AG04450 (cell line): ENCODE measurements at regions not wholly inside any gene's neighbourhood (a gene's known extent, or its start where the extent isn't known, plus 50 kb on each side); places are given as distances from the start of the nearest gene placed in this dataset.

Experiments
- CTCF ChIA-PET: fragments of 300-600, 350-600 bp; formaldehyde crosslinking; extraction: SDS; loops from one replicate; lab custom pipeline; 2022; ENCODE audit warnings: antibody characterized with exemption, inconsistent platforms; lab: Charles Lee
- POLR2A ChIA-PET: fragments of 350-600 bp; formaldehyde crosslinking; extraction: SDS; loops from one replicate; lab custom pipeline; 2021; ENCODE audit warnings: antibody characterized with exemption, inconsistent platforms; lab: Yijun Ruan, JAX
- DNase-seq: peaks from one replicate; pipeline ENCODE4 v3.0.0-alpha.2; 2011; ENCODE audit warnings: low read depth, low spot score
- H3K27ac ChIP-seq: one replicate; pipeline ENCODE4 v1.5.1; 2012; ENCODE audit warnings: low read depth, low read length, control low read depth
- H3K27me3 ChIP-seq: one replicate; pipeline ENCODE4 v1.6.0; 2012; ENCODE audit warnings: low read length; ENCODE audit not compliant: control insufficient read depth, insufficient read depth
- H3K4me3 ChIP-seq: 2 replicates; pipeline ENCODE4 v1.5.1; 2011; ENCODE audit warnings: mild to moderate bottlenecking, low read depth, low read length, control low read depth
- H3K9me3 ChIP-seq: 2 replicates; pipeline ENCODE4 v1.5.1; 2012; ENCODE audit warnings: low read length; ENCODE audit not compliant: control insufficient read depth, insufficient read depth
- TF ChIP-seq, protein P1 (sequence below): IDR thresholded peaks from 2 replicates; pipeline ENCODE4 v1.5.1; 2011; ENCODE audit warnings: low read depth, low read length, control low read depth, inconsistent platforms

DNA sequence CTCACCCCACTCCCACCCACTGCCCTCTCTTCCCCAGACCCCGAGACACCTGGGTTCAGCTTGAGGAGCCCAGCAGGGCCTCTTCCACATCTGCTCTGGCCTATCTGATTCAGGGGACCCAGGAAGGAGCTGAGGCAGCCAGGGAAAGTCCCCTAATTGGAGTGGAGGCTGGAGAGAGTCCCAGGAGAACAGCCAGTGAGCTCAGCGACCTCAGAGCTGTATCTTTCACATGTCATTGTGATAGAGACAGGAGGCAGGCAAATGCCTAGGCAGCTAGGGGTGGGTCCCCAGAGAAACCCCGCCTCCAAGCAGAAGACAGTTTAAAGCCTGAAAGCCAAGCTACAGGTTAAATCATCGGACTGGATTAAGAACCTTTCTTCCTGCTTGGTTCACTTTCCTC lies 122.7 kb downstream of the MATN1 start:
- ChIA-PET POLR2A (no interaction called here), CTCF (no interaction called here)
- Histone ChIP-seq H3K27ac (no peak overlapping the region), H3K4me3 (no peak overlapping the region), H3K27me3 (no peaks in the 10 kb centered on the region), H3K9me3 (no peaks in the 10 kb centered on the region)
- TF ChIP-seq, protein P1, sequence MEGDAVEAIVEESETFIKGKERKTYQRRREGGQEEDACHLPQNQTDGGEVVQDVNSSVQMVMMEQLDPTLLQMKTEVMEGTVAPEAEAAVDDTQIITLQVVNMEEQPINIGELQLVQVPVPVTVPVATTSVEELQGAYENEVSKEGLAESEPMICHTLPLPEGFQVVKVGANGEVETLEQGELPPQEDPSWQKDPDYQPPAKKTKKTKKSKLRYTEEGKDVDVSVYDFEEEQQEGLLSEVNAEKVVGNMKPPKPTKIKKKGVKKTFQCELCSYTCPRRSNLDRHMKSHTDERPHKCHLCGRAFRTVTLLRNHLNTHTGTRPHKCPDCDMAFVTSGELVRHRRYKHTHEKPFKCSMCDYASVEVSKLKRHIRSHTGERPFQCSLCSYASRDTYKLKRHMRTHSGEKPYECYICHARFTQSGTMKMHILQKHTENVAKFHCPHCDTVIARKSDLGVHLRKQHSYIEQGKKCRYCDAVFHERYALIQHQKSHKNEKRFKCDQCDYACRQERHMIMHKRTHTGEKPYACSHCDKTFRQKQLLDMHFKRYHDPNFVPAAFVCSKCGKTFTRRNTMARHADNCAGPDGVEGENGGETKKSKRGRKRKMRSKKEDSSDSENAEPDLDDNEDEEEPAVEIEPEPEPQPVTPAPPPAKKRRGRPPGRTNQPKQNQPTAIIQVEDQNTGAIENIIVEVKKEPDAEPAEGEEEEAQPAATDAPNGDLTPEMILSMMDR = no peak
- DNase-seq = no peak

DNA sequence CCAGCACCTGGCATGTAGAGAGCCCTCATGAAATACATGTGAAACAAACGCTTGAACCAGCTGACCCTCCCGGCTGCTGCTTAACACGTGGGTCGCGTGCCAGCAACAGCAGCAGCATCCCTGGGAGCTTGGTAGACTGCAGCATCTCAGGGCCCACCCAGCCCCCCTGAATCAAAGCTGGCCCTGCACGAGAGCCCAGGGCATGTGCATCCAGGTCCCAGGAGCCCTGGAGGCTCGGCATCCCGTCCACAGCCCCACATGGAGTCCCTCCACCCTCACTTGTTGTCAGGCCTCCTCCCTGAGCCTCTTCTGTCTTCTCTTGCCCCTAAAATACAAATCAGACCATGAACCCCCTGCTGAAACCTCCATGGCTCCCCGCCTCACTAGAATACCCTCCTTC lies 123.1 kb downstream of the MATN1 start:
- Histone ChIP-seq H3K27ac (no peak overlapping the region), H3K4me3 (no peak overlapping the region), H3K9me3 (no peaks in the 10 kb centered on the region), H3K27me3 (no peaks in the 10 kb centered on the region)
- CTCF ChIA-PET = no interaction called here
- DNase-seq = no peak
- POLR2A ChIA-PET = no interaction called here
- TF ChIP-seq, protein P1 = no peak

DNA sequence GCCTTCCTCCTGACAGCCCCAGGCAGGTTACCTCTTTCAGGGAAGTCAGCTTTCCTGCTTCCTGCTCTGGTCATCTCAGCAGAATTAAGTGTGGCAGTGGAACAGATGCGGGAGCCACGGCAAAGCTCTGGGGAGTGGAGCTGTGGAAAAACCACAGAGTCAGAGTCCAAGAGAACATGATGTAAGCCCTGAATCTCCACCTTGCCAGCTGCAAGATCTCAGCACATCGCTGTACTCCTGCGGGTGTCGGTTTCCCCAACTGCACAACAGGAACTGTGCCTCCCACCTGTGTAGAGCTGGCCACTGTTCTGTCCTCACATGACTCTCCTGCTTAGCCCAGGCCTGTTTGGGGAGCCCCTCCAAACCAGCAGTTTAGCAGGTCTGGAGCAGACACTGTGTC lies 123.7 kb downstream of the MATN1 start:
- TF ChIP-seq, protein P1 = no peak
- CTCF ChIA-PET = no interaction called here
- POLR2A ChIA-PET = no interaction called here
- Histone ChIP-seq H3K9me3 (no peaks in the 10 kb centered on the region), H3K4me3 (no peak overlapping the region), H3K27ac (no peak overlapping the region), H3K27me3 (no peaks in the 10 kb centered on the region)
- DNase-seq = no peak

GRCh38 chr1:30598571-30599114 lies 124.7 kb downstream of the MATN1 start:
- Histone ChIP-seq H3K9me3 (no peaks in the 10 kb centered on the region), H3K4me3 (no peak overlapping the region), H3K27me3 (no peaks in the 10 kb centered on the region), H3K27ac (no peak overlapping the region)
- ChIA-PET CTCF (no interaction called here), POLR2A (no interaction called here)
- TF ChIP-seq, protein P1 = no peak
- DNase-seq = no peak

GRCh38 chr1:30597711-30598110 lies 125.7 kb downstream of the MATN1 start:
- DNase-seq = no peak
- Histone ChIP-seq H3K27ac (no peak overlapping the region), H3K4me3 (no peak overlapping the region), H3K9me3 (no peaks in the 10 kb centered on the region), H3K27me3 (no peaks in the 10 kb centered on the region)
- POLR2A ChIA-PET = no interaction called here
- CTCF ChIA-PET = no interaction called here
- TF ChIP-seq, protein P1 = no peak
